Lower leg skin (tissue), 3 donors: ENCODE measurements at regions not wholly inside any gene's neighbourhood (a gene's known extent, or its start where the extent isn't known, plus 50 kb on each side); places are given as distances from the start of the nearest gene placed in this dataset.

Experiments
- POLR2A ChIP-seq, 2 donors: fragments of 450-650 bp; IDR thresholded peaks; one replicate each; pipeline ENCODE4 v1.6.1; 2016 to 2017; ENCODE audit warnings: antibody characterized with exemption in 2 of 2, mild to moderate bottlenecking in 1 of 2, moderate library complexity in 1 of 2
- TF ChIP-seq, protein P1 (sequence below), 3 donors: fragments of 450-650 bp; IDR thresholded peaks; one replicate each; pipeline ENCODE4 v1.5.1; 2016; ENCODE audit warnings: antibody characterized with exemption in 3 of 3, mild to moderate bottlenecking in 3 of 3, moderate library complexity in 2 of 3

GRCh38 chr20:7410150-7410549 lies 530.1 kb downstream of the HAO1 start:
- TF ChIP-seq, protein P1, sequence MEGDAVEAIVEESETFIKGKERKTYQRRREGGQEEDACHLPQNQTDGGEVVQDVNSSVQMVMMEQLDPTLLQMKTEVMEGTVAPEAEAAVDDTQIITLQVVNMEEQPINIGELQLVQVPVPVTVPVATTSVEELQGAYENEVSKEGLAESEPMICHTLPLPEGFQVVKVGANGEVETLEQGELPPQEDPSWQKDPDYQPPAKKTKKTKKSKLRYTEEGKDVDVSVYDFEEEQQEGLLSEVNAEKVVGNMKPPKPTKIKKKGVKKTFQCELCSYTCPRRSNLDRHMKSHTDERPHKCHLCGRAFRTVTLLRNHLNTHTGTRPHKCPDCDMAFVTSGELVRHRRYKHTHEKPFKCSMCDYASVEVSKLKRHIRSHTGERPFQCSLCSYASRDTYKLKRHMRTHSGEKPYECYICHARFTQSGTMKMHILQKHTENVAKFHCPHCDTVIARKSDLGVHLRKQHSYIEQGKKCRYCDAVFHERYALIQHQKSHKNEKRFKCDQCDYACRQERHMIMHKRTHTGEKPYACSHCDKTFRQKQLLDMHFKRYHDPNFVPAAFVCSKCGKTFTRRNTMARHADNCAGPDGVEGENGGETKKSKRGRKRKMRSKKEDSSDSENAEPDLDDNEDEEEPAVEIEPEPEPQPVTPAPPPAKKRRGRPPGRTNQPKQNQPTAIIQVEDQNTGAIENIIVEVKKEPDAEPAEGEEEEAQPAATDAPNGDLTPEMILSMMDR (IDR thresholded peaks at IDR 0.05), result no peak
- no peak for TF ChIP-seq POLR2A (IDR thresholded peaks at IDR 0.05)
